HepG2 (cell line): ENCODE measurements at regions not wholly inside any gene's neighbourhood (a gene's known extent, or its start where the extent isn't known, plus 50 kb on each side); places are given as distances from the start of the nearest gene placed in this dataset.

Experiments
- CHD2 ChIP-seq: IDR thresholded peaks from 2 replicates; pipeline ENCODE4 v1.6.1; 2011; ENCODE audit warnings: low read depth, low read length, improper control_type of control experiment
- EZH2 ChIP-seq: conservative IDR thresholded peaks from 2 replicates; pipeline ENCODE4 v1.6.1; 2012; ENCODE audit warnings: mild to moderate bottlenecking, low read depth, low read length, moderate library complexity
- GTF2F1 ChIP-seq: fragments of 150-350 bp; IDR thresholded peaks from 2 replicates; pipeline ENCODE4 v1.6.1; 2014; ENCODE audit warnings: low read length
- MAZ ChIP-seq, 2 experiments: sonication (generic) in 1 of 2; formaldehyde crosslinking in 1 of 2; IDR thresholded peaks; 2 replicates each; pipeline versions ENCODE4 v1.5.0 to v1.6.1; 2012 to 2020; ENCODE audit warnings: low read depth in 2 of 2, mild to moderate bottlenecking in 2 of 2, borderline replicate concordance in 1 of 2, improper control_type of control experiment in 1 of 2, low read length in 1 of 2, missing genetic modification reagents in 1 of 2, moderate library complexity in 1 of 2
- NFE2L2 ChIP-seq: fragments of 150-350 bp; IDR thresholded peaks from 2 replicates; pipeline ENCODE4 v1.6.1; 2014; ENCODE audit warnings: low read length
- NFKBIZ ChIP-seq: IDR thresholded peaks from 2 replicates; pipeline ENCODE4 v1.6.1; 2018; ENCODE audit warnings: missing genetic modification reagents, missing compliant biosample characterization
- POLR2AphosphoS5 ChIP-seq: IDR thresholded peaks from 2 replicates; pipeline ENCODE4 v1.6.1; 2012; ENCODE audit warnings: low read depth, low read length
- RFX5 ChIP-seq: IDR thresholded peaks from 2 replicates; pipeline ENCODE4 v1.6.1; 2011; ENCODE audit warnings: low read depth, low read length, improper control_type of control experiment
- SALL2 ChIP-seq: sonication (generic); formaldehyde crosslinking; IDR thresholded peaks from 2 replicates; pipeline ENCODE4 v1.8.1; 2023; ENCODE audit warnings: mild to moderate bottlenecking, missing genetic modification reagents, inconsistent platforms
- SMC3 ChIP-seq: IDR thresholded peaks from 2 replicates; pipeline ENCODE4 v1.6.1; 2011; ENCODE audit warnings: low read length, improper control_type of control experiment
- ZNF766 ChIP-seq: sonication (generic); formaldehyde crosslinking; IDR thresholded peaks from 2 replicates; pipeline ENCODE4 v1.5.0; 2020; ENCODE audit warnings: missing genetic modification reagents, borderline replicate concordance
- TF ChIP-seq, protein P1 (sequence below): sonication (generic); formaldehyde crosslinking; IDR thresholded peaks from 2 replicates; pipeline ENCODE4 v1.4.0; 2020; ENCODE audit warnings: mild to moderate bottlenecking, missing genetic modification reagents
- TF ChIP-seq, protein P2 (sequence below): sonication (generic); formaldehyde crosslinking; IDR thresholded peaks from 2 replicates; pipeline ENCODE4 v1.5.0; 2020; ENCODE audit warnings: mild to moderate bottlenecking, missing genetic modification reagents, moderate library complexity

DNA sequence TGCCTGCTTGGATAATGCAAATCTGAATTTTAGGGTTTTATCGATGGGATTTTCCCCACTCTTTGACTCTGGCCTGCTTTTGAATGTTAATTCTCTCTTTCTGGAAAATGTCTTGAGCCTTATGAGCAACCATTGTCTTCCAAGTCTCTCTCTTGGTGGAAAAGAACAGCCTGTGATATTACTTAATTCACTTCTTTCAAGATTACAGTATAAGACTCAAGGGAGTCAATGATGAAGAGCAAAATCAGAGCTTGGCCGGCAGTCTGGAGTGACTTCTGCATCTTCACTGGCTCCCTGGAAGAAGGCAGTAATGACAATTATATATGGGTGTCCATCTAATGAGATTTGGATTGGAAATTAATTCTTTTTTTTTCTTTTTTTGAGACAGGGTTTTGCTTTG lies 122.9 kb upstream of the ZEB2 start:
- TF ChIP-seq GTF2F1 (no peak), POLR2AphosphoS5 (no peak), SMC3 (no peak), MAZ (IDR thresholded peaks at IDR 0.05; ENCODE audit: borderline replicate concordance, low read depth, low read length) (no peak), MAZ (CRISPR knock-in tag; IDR thresholded peaks at IDR 0.05; ENCODE audit: low read depth) (no peak), SALL2 (CRISPR knock-in tag) (no peak), NFE2L2 (no peak), RFX5 (no peak), ZNF766 (CRISPR knock-in tag) (no peak), NFKBIZ (CRISPR knock-in tag) (no peak), CHD2 (no peak), EZH2 (no peak)
- TF ChIP-seq, protein P1, sequence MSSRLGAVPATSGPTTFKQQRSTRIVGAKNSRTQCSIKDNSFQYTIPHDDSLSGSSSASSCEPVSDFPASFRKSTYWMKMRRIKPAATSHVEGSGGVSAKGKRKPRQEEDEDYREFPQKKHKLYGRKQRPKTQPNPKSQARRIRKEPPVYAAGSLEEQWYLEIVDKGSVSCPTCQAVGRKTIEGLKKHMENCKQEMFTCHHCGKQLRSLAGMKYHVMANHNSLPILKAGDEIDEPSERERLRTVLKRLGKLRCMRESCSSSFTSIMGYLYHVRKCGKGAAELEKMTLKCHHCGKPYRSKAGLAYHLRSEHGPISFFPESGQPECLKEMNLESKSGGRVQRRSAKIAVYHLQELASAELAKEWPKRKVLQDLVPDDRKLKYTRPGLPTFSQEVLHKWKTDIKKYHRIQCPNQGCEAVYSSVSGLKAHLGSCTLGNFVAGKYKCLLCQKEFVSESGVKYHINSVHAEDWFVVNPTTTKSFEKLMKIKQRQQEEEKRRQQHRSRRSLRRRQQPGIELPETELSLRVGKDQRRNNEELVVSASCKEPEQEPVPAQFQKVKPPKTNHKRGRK (CRISPR knock-in tag): no peak
- TF ChIP-seq, protein P2, sequence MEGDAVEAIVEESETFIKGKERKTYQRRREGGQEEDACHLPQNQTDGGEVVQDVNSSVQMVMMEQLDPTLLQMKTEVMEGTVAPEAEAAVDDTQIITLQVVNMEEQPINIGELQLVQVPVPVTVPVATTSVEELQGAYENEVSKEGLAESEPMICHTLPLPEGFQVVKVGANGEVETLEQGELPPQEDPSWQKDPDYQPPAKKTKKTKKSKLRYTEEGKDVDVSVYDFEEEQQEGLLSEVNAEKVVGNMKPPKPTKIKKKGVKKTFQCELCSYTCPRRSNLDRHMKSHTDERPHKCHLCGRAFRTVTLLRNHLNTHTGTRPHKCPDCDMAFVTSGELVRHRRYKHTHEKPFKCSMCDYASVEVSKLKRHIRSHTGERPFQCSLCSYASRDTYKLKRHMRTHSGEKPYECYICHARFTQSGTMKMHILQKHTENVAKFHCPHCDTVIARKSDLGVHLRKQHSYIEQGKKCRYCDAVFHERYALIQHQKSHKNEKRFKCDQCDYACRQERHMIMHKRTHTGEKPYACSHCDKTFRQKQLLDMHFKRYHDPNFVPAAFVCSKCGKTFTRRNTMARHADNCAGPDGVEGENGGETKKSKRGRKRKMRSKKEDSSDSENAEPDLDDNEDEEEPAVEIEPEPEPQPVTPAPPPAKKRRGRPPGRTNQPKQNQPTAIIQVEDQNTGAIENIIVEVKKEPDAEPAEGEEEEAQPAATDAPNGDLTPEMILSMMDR (CRISPR knock-in tag): no peak
